Motor neuron (in vitro differentiated cells): ENCODE measurements at regions not wholly inside any gene's neighbourhood (a gene's known extent, or its start where the extent isn't known, plus 50 kb on each side); places are given as distances from the start of the nearest gene placed in this dataset.
"Not testable (repeated sequence)": the region's sequence is repeated elsewhere in the genome, so short reads cannot be mapped to it uniquely, and the experiment has no call there.

Source experiments
- ATAC-seq, 8 experiments: fragments of 200-7000 bp; cut with Tn5 transposase; replicated peaks in 6 of 8; 2 replicates each; pipeline ENCODE4 v1.8.0; 2021; ENCODE audit warnings: mild to moderate bottlenecking in 8 of 8, moderate library complexity in 8 of 8
- H3K27ac ChIP-seq, 2 donors: fragments of 250-450 bp; sonication (Bioruptor Pico); 2 replicates each; pipeline ENCODE4 v1.9.0; 2021; ENCODE audit warnings: antibody characterized with exemption in 2 of 2, mild to moderate bottlenecking in 2 of 2, moderate library complexity in 1 of 2
- H3K4me1 ChIP-seq, 2 donors: fragments of 250-450 bp; sonication (Bioruptor Pico); replicated peaks in 1 of 2; 2 replicates each; pipeline ENCODE4 v1.6.1; 2021; ENCODE audit warnings: antibody characterized with exemption in 2 of 2, mild to moderate bottlenecking in 2 of 2, moderate library complexity in 1 of 2
- H3K4me3 ChIP-seq, 5 donors: fragments of 250-450 bp; sonication (Bioruptor Pico); 2 replicates each; pipeline ENCODE4 v1.9.0; 2021; ENCODE audit warnings: antibody characterized with exemption in 5 of 5, mild to moderate bottlenecking in 5 of 5, moderate library complexity in 4 of 5
- WGBS, 10 experiments: fragments of 450-650 bp; shearing (Covaris generic); methylation state at CpG; one replicate each; pipeline ENCODE4 v1.0.0; 2022; 5-methylcytosine and 5-hydroxymethylcytosine counted together
- in situ Hi-C, 9 experiments: fragments of 400-800 bp; cut with MboI; loops; one replicate each; pipeline ENCODE4 v1.15.0; 2021; ENCODE audit warnings: low sequenced_read_pairs in 9 of 9, low pct_unique_long_range_greater_than_20kb in 2 of 9; ENCODE audit not compliant: unreplicated experiment in 9 of 9

DNA sequence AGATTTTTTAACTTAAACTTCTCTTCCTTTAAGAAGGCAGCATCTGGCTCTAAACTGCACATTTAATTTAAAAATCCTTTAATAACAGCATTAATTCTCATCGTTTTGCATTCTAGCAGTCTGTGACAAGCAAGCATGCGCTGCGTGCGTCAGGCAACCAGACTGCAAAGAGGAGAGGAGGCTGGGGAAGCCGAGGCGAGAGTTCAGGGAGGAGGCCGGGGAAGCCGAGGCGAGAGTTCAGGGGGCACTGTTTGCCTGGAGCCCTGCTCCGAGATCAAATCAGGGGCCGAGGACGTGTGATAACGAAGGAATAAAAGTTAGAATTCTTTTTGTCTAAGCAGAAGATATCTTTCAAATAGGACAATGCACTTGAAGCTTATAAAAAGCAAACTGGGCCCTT, 435.7 kb downstream of the EFNB2 start:
- in situ Hi-C loops = loop anchor here in 1 of 9 experiments (25.0 kb wide), 1 partner anchor 438 kb away; the partner anchor contains the start of gene EFNB2
- no peak for ATAC-seq
- H3K27ac ChIP-seq = no peak overlapping the region

DNA sequence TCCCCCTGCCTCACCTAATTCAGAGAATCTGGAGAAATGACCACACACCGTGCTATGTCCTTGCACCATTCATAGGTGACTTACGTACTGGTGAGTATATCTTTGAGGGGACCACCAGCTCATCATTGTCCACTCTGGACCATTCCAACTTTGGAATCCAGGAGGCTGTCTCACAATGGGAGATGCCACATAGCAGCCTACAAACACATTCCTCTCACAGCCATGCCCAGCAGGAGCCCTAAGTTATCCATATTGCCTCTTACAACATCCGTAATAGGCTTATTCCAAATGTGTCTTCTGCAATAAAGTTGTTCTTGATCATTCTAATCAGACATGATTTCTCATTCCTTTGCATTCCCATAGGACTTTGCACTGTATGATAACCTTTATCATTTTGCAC, 436.7 kb downstream of the EFNB2 start:
- H3K4me3 ChIP-seq = no peak overlapping the region
- no peak for ATAC-seq
- H3K27ac ChIP-seq = no peak overlapping the region
- in situ Hi-C loops = loop anchor here in 1 of 9 experiments (25.0 kb wide), 1 partner anchor 439 kb away; the partner anchor contains the start of gene EFNB2
- 80 to 100% (median 100%) methylated on average over 1 to 3 of the region's 3 CpGs; no CpG with 5 or more reads in 1 of the 10 experiments for WGBS, 10 experiments
- H3K4me1 ChIP-seq = peaks cover 19 to 23% of the 10 kb centered on the region in 2 donors

More for the DNA sequence above, 435.7 kb downstream of the EFNB2 start:
- 60 to 100% (median 84%) methylated on average over 1 to 13 of the region's 13 CpGs; no CpG with 5 or more reads in 1 of the 10 experiments for WGBS, 10 experiments
- peaks cover 19 to 23% of the 10 kb centered on the region in 2 donors for H3K4me1 ChIP-seq
- no peak overlapping the region for H3K4me3 ChIP-seq

DNA sequence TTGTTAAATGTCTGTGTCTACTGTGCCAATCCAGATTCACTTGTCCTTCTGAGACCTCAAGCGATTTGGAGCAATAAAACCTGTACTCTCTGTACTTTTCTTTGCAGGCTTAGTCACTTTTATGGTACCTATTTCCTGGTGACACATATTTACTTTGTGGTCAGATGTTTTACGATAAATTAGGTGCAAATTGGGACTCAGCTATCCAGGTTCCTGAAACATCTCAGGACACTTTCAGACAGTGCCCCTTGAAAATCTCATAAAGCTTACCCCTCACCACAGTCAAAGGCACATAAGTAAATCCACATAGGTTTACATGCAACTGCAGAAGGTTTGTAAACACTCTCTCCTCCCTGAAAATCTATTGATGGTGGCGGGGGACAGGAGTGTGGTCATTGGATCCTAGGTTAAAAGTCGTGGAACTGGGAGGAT, 438.8 kb downstream of the EFNB2 start:
- Histone ChIP-seq H3K4me3 (no peak overlapping the region), H3K4me1 (peaks cover 19 to 21% of the 10 kb centered on the region in 2 donors), H3K27ac (no peak overlapping the region)
- 67 to 100% (median 88%) methylated on average over 2 to 4 of the region's 4 CpGs; no CpG with 5 or more reads in 2 of the 10 experiments for WGBS, 10 experiments
- ATAC-seq = no peak
- in situ Hi-C loops = loop anchor here in 1 of 9 experiments (25.0 kb wide), 1 partner anchor 441 kb away; the partner anchor contains the start of gene EFNB2

DNA sequence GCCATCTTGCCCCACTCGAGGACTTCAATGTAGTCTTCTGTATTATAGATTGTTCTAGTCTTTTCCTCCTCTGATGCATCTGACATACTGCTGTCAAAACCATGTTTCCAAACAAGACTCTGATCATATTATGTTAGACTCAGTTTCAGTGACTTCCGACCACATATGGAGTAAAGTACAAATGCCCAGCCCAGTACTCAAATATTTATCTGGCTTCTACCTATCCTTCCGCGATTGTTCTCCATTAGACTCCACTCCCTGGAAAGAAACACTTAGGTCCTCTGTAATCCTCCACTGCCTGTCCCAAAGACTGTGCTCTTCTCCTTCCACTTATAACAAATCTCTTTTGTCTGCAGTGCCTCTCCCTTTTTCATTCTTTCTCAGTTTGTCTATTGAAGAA, 439.5 kb downstream of the EFNB2 start:
- no peak for ATAC-seq
- no peak overlapping the region for H3K27ac ChIP-seq
- H3K4me3 ChIP-seq = no peak overlapping the region
- H3K4me1 ChIP-seq = peaks cover 14% of the 10 kb centered on the region in 2 donors
- in situ Hi-C loops = loop anchor here in 1 of 9 experiments (25.0 kb wide), 1 partner anchor 441 kb away; the partner anchor contains the start of gene EFNB2
- WGBS, 10 experiments = 81 to 100% (median 95%) methylated on average over 1 to 4 of the region's 4 CpGs

DNA sequence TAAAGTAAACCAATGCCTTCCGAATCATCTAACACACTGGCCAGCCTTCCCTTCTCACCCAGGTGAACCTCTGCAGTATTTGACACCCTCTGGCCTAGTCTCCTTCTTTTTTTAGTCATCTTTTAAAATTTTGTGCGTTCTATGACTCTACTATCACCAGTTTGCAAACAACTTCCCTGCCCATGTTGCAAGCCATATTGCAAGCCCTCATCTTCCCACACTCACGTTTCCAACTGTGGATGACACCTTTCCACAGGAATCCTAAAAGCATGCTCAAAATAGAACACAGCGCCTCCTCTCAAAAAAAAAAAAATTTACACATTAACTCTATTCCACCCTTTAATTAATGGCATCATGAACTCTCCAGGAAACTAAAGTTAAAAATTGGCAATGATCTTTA, 440.1 kb downstream of the EFNB2 start:
- H3K27ac ChIP-seq = no peak overlapping the region
- WGBS, 10 experiments = 85 to 100% (median 94%) methylated on average over 1 to 4 of the region's 4 CpGs
- no peak for ATAC-seq
- in situ Hi-C loops = loop anchor here in 1 of 9 experiments (25.0 kb wide), 1 partner anchor 442 kb away; the partner anchor contains the start of gene EFNB2
- no peak overlapping the region for H3K4me3 ChIP-seq
- H3K4me1 ChIP-seq = peaks cover 9% of the 10 kb centered on the region in 2 donors

DNA sequence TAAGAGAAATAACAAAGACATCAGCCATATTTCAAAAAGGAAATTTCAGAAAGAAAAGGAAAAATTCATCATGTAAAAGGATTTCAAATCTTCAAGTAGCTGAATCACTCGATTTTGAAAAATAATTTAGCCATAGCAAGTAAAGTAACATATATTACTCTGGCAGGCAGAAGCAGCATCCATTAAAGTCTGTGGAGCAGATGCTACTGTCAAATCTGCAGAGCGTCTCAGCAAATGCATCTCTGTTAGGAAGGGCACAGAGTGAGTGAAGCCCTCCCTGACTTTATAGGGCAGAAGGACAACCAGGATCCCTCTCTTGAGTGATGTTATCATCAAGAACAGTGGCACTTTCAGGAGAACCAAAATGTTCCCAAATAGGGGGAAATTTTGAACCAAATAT, 445.5 kb downstream of the EFNB2 start:
- WGBS, 10 experiments = 25 to 80% (median 61%) methylated on average over 1 to 2 of the region's 2 CpGs
- in situ Hi-C loops = loop anchor here in 1 of 9 experiments (25.0 kb wide), 1 partner anchor 447 kb away; the partner anchor contains the start of gene EFNB2
- Histone ChIP-seq H3K4me1 (peaks cover 6 to 8% of the 10 kb centered on the region in 2 donors), H3K27ac (no peak overlapping the region), H3K4me3 (no peak overlapping the region)
- ATAC-seq = peak in 4 of 8 experiments; percentile 38 to 62 (median 46)

DNA sequence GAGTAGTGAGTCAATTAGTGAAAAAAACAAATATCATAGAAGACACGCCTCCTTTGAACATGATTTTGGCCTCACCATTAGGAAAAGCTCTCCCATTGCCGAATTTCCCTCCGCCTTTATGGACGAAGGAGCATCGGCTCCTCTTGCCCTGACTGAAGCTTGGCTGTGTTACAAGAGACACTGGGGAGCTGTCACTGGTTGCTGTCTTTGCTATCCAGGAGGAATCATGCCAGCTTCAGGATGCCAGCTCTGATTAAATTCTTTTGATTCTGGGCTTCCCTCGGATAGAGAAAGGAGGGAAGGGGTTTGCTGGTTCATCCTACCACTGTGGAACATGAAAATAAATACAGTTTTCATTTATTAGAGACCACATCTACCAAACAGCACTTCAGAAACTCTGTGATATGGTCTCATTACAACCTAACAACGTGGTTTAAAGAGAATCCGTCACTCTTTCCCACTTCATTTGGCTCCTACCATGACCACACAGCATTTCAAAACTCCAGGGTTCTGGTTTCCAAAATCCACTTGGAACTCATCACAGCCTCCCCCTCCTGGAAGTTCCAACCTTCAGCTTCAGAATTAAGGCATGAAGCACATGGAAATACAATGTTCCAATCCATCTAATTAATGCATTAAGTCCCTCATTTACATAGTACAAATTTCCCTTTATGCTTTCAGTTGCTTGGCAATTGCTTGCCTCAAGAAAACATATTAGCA, 446.0 kb downstream of the EFNB2 start:
- Histone ChIP-seq H3K4me1 (peaks cover 6 to 8% of the 10 kb centered on the region in 2 donors), H3K27ac (no peak overlapping the region), H3K4me3 (no peak overlapping the region)
- peak in 1 of 8 experiments; percentile 63 for ATAC-seq
- 38 to 100% (median 91%) methylated on average over 2 to 8 of the region's 8 CpGs; no CpG with 5 or more reads in 1 of the 10 experiments for WGBS, 10 experiments
- in situ Hi-C loops = loop anchor here in 1 of 9 experiments (25.0 kb wide), 1 partner anchor 448 kb away; the partner anchor contains the start of gene EFNB2

DNA sequence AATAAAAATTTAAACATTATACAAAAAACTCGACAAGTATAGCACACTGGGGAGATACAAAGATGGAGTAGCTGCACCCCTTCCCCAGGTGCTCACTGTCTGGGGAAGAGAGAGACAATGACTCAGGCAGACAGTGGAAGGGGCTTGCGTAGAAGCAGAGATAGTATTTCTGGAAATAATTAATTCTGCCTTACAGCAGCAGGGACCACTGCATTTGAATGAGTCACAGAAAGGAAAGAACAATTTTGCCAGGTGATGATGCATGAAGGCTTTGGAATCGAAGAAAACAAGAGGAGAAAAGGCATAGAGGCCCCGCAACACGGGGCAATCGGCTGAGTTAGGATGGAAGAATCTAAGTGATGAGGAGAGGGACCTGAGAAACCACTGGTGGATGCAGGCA, 447.4 kb downstream of the EFNB2 start:
- Histone ChIP-seq H3K4me1 (peaks cover 6 to 8% of the 10 kb centered on the region in 2 donors), H3K4me3 (no peak overlapping the region), H3K27ac (no peak overlapping the region)
- 61 to 100% (median 84%) methylated on average over 2 to 5 of the region's 6 CpGs for WGBS, 10 experiments
- ATAC-seq = peak in 4 of 8 experiments; percentile 27 to 57 (median 36)
- in situ Hi-C loops = loop anchor here in 1 of 9 experiments (25.0 kb wide), 1 partner anchor 449 kb away; the partner anchor contains the start of gene EFNB2

DNA sequence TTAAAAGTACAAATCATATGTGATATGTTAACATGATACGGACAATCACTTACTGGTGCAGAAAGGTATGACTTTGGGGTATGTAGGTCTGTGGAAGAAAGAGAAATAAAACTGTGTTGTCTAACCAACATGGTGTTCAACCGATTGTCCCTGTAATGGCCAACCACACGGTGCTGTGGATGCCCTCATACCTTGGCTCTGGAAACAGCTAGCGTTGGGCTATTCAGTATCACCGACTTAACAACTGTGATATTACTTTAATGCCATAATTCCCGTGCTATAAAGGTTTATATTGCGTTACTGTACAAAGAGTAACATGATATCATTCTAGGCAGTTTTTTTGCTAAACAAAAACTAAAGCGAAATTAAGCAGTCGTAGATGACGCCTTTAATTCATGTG, 448.3 kb downstream of the EFNB2 start:
- H3K4me3 ChIP-seq = no peak overlapping the region
- ATAC-seq = no peak
- WGBS, 10 experiments = 81 to 98% (median 92%) methylated on average over 6 to 10 of the region's 10 CpGs; no CpG with 5 or more reads in 1 of the 10 experiments
- no peak overlapping the region for H3K27ac ChIP-seq
- in situ Hi-C loops = loop anchor here in 1 of 9 experiments (25.0 kb wide), 1 partner anchor 450 kb away; the partner anchor contains the start of gene EFNB2
- peaks cover 6 to 8% of the 10 kb centered on the region in 2 donors for H3K4me1 ChIP-seq

DNA sequence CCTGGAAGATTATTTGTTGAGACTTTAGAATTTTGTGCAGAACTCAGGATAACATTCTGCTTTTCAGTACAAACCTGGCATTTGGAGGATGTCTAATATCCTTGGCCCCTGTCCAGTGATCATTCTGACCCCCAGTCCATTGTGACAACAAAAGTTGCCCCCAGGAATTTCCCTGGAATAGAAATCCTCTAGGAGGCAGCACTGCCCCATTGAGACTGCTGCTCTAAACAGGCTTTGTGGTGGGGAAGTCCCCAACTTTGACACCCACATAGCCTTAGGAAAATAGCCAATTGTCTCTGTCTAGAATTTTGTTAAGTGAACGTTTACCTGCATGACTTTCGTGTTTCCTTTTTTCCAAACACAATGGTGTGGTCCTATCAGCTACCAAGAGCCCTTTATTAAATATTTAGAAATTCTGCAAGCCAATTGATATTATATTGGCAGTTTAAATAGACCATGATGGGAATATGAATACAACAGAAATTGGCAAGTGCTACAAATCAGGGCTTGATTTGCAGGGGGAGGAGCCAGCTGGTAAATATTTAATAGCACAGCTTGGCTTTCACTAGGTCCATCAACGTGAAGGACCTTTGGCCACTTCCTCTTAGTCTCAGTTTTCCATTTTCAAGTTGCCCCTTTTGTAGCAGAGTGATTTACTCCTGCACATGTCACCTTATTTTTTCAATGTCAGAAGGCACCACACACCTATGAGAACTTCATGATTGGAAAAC, 451.7 kb downstream of the EFNB2 start:
- peaks cover 0 to 2% of the 10 kb centered on the region in 2 donors for H3K4me1 ChIP-seq
- in situ Hi-C loops = loop anchor here in 1 of 9 experiments (25.0 kb wide), 1 partner anchor 454 kb away; the partner anchor contains the start of gene EFNB2
- H3K27ac ChIP-seq = no peak overlapping the region
- 17 to 100% (median 58%) methylated on average over 1 to 3 of the region's 3 CpGs; no CpG with 5 or more reads in 1 of the 10 experiments for WGBS, 10 experiments
- H3K4me3 ChIP-seq = no peak overlapping the region
- peak in 2 of 8 experiments; percentile 33 to 37 for ATAC-seq

DNA sequence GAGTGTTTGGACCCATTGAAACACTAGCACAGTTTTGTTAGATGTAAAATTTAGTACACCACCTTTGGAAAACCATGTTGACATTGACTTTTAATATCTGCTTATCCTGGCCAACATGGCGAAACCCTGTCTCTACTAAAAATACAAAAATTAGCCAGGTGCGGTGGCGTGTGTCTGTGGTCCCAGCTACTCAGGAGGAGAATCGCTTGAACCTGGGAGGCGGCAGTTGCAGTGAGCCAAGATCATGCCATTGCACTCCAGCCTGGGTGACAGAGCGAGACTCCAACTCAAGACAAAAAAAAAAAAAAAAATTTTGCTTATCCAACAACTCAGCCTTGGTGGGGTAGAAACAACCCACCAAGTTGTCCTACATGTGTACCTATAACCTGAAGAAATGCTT, 454.2 kb downstream of the EFNB2 start:
- in situ Hi-C loops = loop anchor here in 1 of 9 experiments (25.0 kb wide), 1 partner anchor 456 kb away; the partner anchor contains the start of gene EFNB2
- not testable (repeated sequence) for H3K4me3 ChIP-seq, H3K27ac ChIP-seq, ATAC-seq, H3K4me1 ChIP-seq
- WGBS, 10 experiments = 93 to 100% (median 96%) methylated on average over 1 to 6 of the region's 6 CpGs; no CpG with 5 or more reads in 2 of the 10 experiments

DNA sequence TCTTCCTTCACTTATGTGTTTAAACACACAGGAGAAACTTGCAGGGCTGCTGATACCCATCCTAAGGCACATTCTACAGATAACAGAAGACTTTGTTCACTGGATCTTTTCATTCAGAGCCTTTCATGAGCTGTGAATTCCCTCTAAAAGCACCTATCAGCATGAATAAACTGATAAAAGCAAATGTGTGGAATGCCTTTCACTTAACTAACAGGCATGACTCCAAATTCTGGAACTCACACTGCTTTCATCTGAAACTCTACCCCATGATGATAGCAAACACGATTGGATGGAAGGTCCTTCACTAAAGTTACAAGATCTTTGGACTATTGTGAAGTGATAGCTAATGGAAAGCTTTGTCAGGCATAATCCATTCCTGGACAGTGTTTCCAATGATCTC, 457.3 kb downstream of the EFNB2 start:
- WGBS, 10 experiments = 20 to 100% (median 53%) methylated on average over 1 of the region's 1 CpG; no CpG with 5 or more reads in 2 of the 10 experiments
- ATAC-seq = no peak
- no peaks in the 10 kb centered on the region for H3K4me1 ChIP-seq
- H3K27ac ChIP-seq = no peak overlapping the region
- H3K4me3 ChIP-seq = no peak overlapping the region
- in situ Hi-C loops = loop anchor here in 1 of 9 experiments (25.0 kb wide), 1 partner anchor 459 kb away; the partner anchor contains the start of gene EFNB2
